B cell (primary cell): ENCODE measurements at regions not wholly inside any gene's neighbourhood (a gene's known extent, or its start where the extent isn't known, plus 50 kb on each side); places are given as distances from the start of the nearest gene placed in this dataset.

Experiments used
- ATAC-seq: fragments of 200-7000 bp; cut with Tn5 transposase; one replicate; pipeline ENCODE4 v1.10.0; 2021; ENCODE audit warnings: low read depth, mild to moderate bottlenecking, moderate number of reproducible peaks, moderate library complexity
- CTCF ChIA-PET: fragments of 350-600 bp; sonication (Branson Sonifier 250); formaldehyde crosslinking; loops from one replicate; lab custom pipeline; 2021; ENCODE audit warnings: antibody characterized with exemption, inconsistent platforms; lab: Charles Lee
- POLR2A ChIA-PET: fragments of 350-600 bp; sonication (Branson Sonifier 250); formaldehyde crosslinking; loops from one replicate; lab custom pipeline; 2021; ENCODE audit warnings: antibody characterized with exemption; lab: Charles Lee
- DNase-seq: peaks from one replicate; pipeline ENCODE4 v3.0.0; 2013
- H2AFZ ChIP-seq: 2 replicates; pipeline ENCODE4 v1.6.1; 2012; ENCODE audit warnings: mild to moderate bottlenecking, low read depth, low read length; ENCODE audit not compliant: insufficient read depth, poor library complexity, severe bottlenecking
- H3K27ac ChIP-seq, 2 donors: 1 replicate in 1 of 2; 2 replicates in 1 of 2; pipeline ENCODE4 v1.5.1; 2012 to 2013; ENCODE audit warnings: low read length in 2 of 2, mild to moderate bottlenecking in 2 of 2, moderate library complexity in 1 of 2
- H3K27me3 ChIP-seq, 4 experiments: fragments of 200-600 bp in 1 of 4; sonication (generic) in 1 of 4; replicated peaks in 1 of 4; 1 replicate in 2 of 4; 2 replicates in 2 of 4; pipeline versions ENCODE4 v1.6.1 to v1.7.0; 2013 to 2016; ENCODE audit warnings: low read length in 3 of 4, mild to moderate bottlenecking in 2 of 4, mixed read lengths in 1 of 4, moderate library complexity in 1 of 4; ENCODE audit not compliant: insufficient read depth in 4 of 4, control insufficient read depth in 3 of 4; ENCODE audit errors: control extremely low read depth in 1 of 4
- H3K36me3 ChIP-seq, 2 experiments: replicated peaks in 1 of 2; 1 replicate in 1 of 2; 2 replicates in 1 of 2; pipeline versions ENCODE4 v1.6.1 to v1.7.1; 2013; ENCODE audit warnings: low read length in 1 of 2; ENCODE audit not compliant: insufficient read depth in 2 of 2, control insufficient read depth in 1 of 2; ENCODE audit errors: control extremely low read depth in 1 of 2, extremely low read depth in 1 of 2
- H3K4me1 ChIP-seq, 2 donors: fragments of 200-600 bp in 1 of 2; sonication (generic) in 1 of 2; 1 replicate in 1 of 2; 2 replicates in 1 of 2; pipeline versions ENCODE4 v1.5.1 to v1.6.1; 2013 to 2017; ENCODE audit warnings: low read length in 2 of 2; ENCODE audit not compliant: control insufficient read depth in 2 of 2, insufficient read depth in 2 of 2
- H3K4me2 ChIP-seq: replicated peaks from 2 replicates; pipeline ENCODE3; 2012; ENCODE audit warnings: mild to moderate bottlenecking, low read depth, low read length; ENCODE audit not compliant: poor library complexity, severe bottlenecking
- H3K4me3 ChIP-seq, 5 experiments: fragments of 200-600 bp in 1 of 5; sonication (generic) in 1 of 5; 1 replicate in 3 of 5; 2 replicates in 2 of 5; pipeline versions ENCODE4 v1.5.1 to v1.7.0; 2011 to 2016; ENCODE audit warnings: low read length in 4 of 5, mild to moderate bottlenecking in 4 of 5, low read depth in 2 of 5, control low read depth in 1 of 5, moderate library complexity in 1 of 5; ENCODE audit not compliant: insufficient read depth in 1 of 5; ENCODE audit errors: control extremely low read depth in 1 of 5, extremely low read depth in 1 of 5
- H3K79me2 ChIP-seq: fragments of 200-600 bp; sonication (generic); one replicate; pipeline ENCODE4 v1.6.0; 2016; ENCODE audit warnings: low read length; ENCODE audit not compliant: control insufficient read depth, insufficient read depth
- H3K9ac ChIP-seq: fragments of 200-600 bp; sonication (generic); 2 replicates; pipeline ENCODE4 v1.6.1; 2017; ENCODE audit warnings: mild to moderate bottlenecking, low read length, moderate library complexity
- H3K9me3 ChIP-seq, 3 donors: one replicate each; pipeline versions ENCODE4 v1.6.1 to v1.7.1; 2013; ENCODE audit warnings: low read length in 2 of 3; ENCODE audit not compliant: control insufficient read depth in 2 of 3, insufficient read depth in 1 of 3; ENCODE audit errors: control extremely low read depth in 1 of 3
- H4K20me1 ChIP-seq: 2 replicates; pipeline ENCODE4 v1.6.0; 2012; ENCODE audit warnings: mild to moderate bottlenecking, low read length; ENCODE audit not compliant: insufficient read depth, control insufficient read depth, poor library complexity, severe bottlenecking
- H3K27ac Mint-ChIP-seq: one replicate; pipeline ENCODE4 v1.8.0; 2021; ENCODE audit warnings: mixed read lengths
- H3K27me3 Mint-ChIP-seq: one replicate; pipeline ENCODE4 v1.8.0; 2021; ENCODE audit warnings: mixed read lengths
- H3K4me1 Mint-ChIP-seq: one replicate; pipeline ENCODE4 v1.8.0; 2021; ENCODE audit warnings: mixed read lengths
- H3K4me3 Mint-ChIP-seq: one replicate; pipeline ENCODE4 v1.8.0; 2021; ENCODE audit warnings: mixed read lengths
- H3K9me3 Mint-ChIP-seq: one replicate; pipeline ENCODE4 v1.8.0; 2022; ENCODE audit warnings: mixed read lengths; ENCODE audit not compliant: insufficient read depth
- CTCF ChIP-seq: fragments of 200-600 bp; IDR thresholded peaks from one replicate; pipeline ENCODE4 v1.8.0; 2022; ENCODE audit warnings: antibody characterized with exemption, mild to moderate bottlenecking
- EZH2 ChIP-seq: IDR thresholded peaks from 2 replicates; pipeline ENCODE4 v1.6.1; 2012; ENCODE audit warnings: borderline replicate concordance, low read depth, mild to moderate bottlenecking, moderate library complexity, low read length; ENCODE audit not compliant: insufficient read depth, poor library complexity, severe bottlenecking
- WGBS: methylation state at CpG from one replicate; pipeline ENCODE4 v1.1.5; 2013; ENCODE audit warnings: missing lambda C conversion rate; ENCODE audit not compliant: insufficient coverage; 5-methylcytosine and 5-hydroxymethylcytosine counted together
- intact Hi-C: fragments of 100-400 bp; cut with micrococcal nuclease; formaldehyde crosslinking; loops from one replicate; pipeline ENCODE4 v1.10.0; 2022

GRCh38 chr14:98144964-98145363 lies 1127.0 kb downstream of the BCL11B start:
- intact Hi-C loops, result no loop called here
- H2AFZ ChIP-seq, result no peak overlapping the region
- no peak overlapping the region for H3K4me3 ChIP-seq
- TF ChIP-seq CTCF, result no peak
- no peak for TF ChIP-seq EZH2
- Mint-ChIP-seq H3K9me3 (no peaks in the 10 kb centered on the region), H3K4me1 (no peaks in the 10 kb centered on the region), H3K27me3 (no peaks in the 10 kb centered on the region), H3K27ac (no peak overlapping the region), H3K4me3 (no peak overlapping the region)
- H3K4me1 ChIP-seq, result no peaks in the 10 kb centered on the region
- no peak overlapping the region for H3K27ac ChIP-seq
- no peaks in the 10 kb centered on the region for H3K36me3 ChIP-seq
- no peaks in the 10 kb centered on the region for H4K20me1 ChIP-seq
- H3K9ac ChIP-seq, result no peak overlapping the region
- no peaks in the 10 kb centered on the region for H3K79me2 ChIP-seq
- H3K27me3 ChIP-seq, result no peaks in the 10 kb centered on the region
- ChIA-PET POLR2A (no interaction called here), CTCF (no interaction called here)
- no peak for ATAC-seq
- DNase-seq, result no peak
- no peaks in the 10 kb centered on the region for H3K9me3 ChIP-seq
- 81% methylated on average over 3 of the region's 5 CpGs for WGBS
- no peak overlapping the region for H3K4me2 ChIP-seq

GRCh38 chr14:98146416-98146815 lies 1125.6 kb downstream of the BCL11B start:
- H3K27me3 ChIP-seq, result no peaks in the 10 kb centered on the region
- Mint-ChIP-seq H3K9me3 (no peaks in the 10 kb centered on the region), H3K27me3 (no peaks in the 10 kb centered on the region), H3K4me3 (no peak overlapping the region), H3K27ac (no peak overlapping the region), H3K4me1 (no peaks in the 10 kb centered on the region)
- ChIA-PET POLR2A (no interaction called here), CTCF (no interaction called here)
- 40% methylated on average over 1 of the region's 5 CpGs for WGBS
- H3K4me2 ChIP-seq, result no peak overlapping the region
- DNase-seq (no peak), ATAC-seq (no peak)
- no peaks in the 10 kb centered on the region for H3K79me2 ChIP-seq
- no peak overlapping the region for H3K9ac ChIP-seq
- H2AFZ ChIP-seq, result no peak overlapping the region
- H3K27ac ChIP-seq, result no peak overlapping the region
- TF ChIP-seq CTCF (no peak), EZH2 (no peak)
- H3K36me3 ChIP-seq, result no peaks in the 10 kb centered on the region
- H3K4me3 ChIP-seq, result no peak overlapping the region
- no peaks in the 10 kb centered on the region for H3K9me3 ChIP-seq
- H3K4me1 ChIP-seq, result no peaks in the 10 kb centered on the region
- no peaks in the 10 kb centered on the region for H4K20me1 ChIP-seq
- intact Hi-C loops, result no loop called here
